ENCODE measurements at regions not wholly inside any gene's neighbourhood (a gene's known extent, or its start where the extent isn't known, plus 50 kb on each side); places are given as distances from the start of the nearest gene placed in this dataset.

DNA sequence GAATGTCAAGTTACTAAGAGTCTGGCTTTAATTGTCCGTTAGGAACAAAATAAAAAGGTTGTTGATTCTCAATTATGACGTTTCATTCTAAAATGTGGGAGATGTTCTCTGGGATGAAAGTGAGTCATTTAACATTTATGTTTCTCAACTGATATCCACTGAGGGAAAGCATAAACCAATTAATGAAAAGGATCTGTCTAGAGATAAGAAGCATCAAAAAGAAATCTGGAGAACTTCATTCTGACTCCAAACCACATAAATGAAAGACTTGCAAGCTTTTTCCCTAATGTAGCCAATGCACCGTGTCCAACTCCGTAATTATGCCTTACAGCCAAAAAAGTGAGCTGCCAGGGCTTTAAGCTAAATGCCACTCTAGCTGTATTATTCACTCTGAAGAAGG is 654.2 kb downstream of the TLE1 start:
- intact Hi-C loops (cut with micrococcal nuclease; ENCODE audit: unreplicated experiment) (no loop called here), in situ Hi-C loops (cut with HindIII; ENCODE audit: extremely low pct_ligation_motif_present, low pct_unique_long_range_greater_than_20kb) (no loop called here)
- Histone ChIP-seq H4K20me1 (ENCODE audit: insufficient read depth, low read length) (no peaks in the 10 kb centered on the region), H3K9me3 (ENCODE audit: low read length) (no peaks in the 10 kb centered on the region), H2AFZ (ENCODE audit: low read length) (no peak overlapping the region), H3K4me1 (ENCODE audit: insufficient read depth, low read length) (no peaks in the 10 kb centered on the region), H3K4me2 (ENCODE audit: low read depth, low read length) (no peak overlapping the region), H3K27ac (ENCODE audit: extremely low read length, insufficient read depth, low read length) (no peak overlapping the region), H3K9ac (ENCODE audit: insufficient read depth, low read depth, low read length) (no peak overlapping the region), H3K4me3 (replicated peaks in 1 of 3; ENCODE audit: insufficient read depth in 1 of 3, low read depth in 2 of 3, low read length in 3 of 3) (no peak overlapping the region), H3K27me3 (ENCODE audit: control insufficient read depth in 1 of 2, insufficient read depth in 2 of 2, low read length in 2 of 2) (no peaks in the 10 kb centered on the region), H3K36me3 (replicated peaks in 1 of 2; ENCODE audit: control insufficient read depth in 1 of 2, insufficient read depth in 2 of 2, low read length in 2 of 2) (no peaks in the 10 kb centered on the region), H3K79me2 (ENCODE audit: insufficient read depth, low read length) (no peaks in the 10 kb centered on the region)
- no TSS peak for BruUV-seq (replicated peaks)
- 0% methylated on average over 4 of the region's 4 CpGs for WGBS (ENCODE audit: low lambda C conversion rate)
- no peak for DNase-seq (ENCODE audit: low spot score)
- no peak for TF ChIP-seq ELF4 (CRISPR knock-in tag; IDR thresholded peaks at IDR 0.05; ENCODE audit: borderline replicate concordance)
- TF ChIP-seq PHF21A (CRISPR knock-in tag; IDR thresholded peaks at IDR 0.05) = no peak
- TF ChIP-seq ZNF230 (CRISPR knock-in tag; IDR thresholded peaks at IDR 0.05) = no peak
- TF ChIP-seq, protein P1, sequence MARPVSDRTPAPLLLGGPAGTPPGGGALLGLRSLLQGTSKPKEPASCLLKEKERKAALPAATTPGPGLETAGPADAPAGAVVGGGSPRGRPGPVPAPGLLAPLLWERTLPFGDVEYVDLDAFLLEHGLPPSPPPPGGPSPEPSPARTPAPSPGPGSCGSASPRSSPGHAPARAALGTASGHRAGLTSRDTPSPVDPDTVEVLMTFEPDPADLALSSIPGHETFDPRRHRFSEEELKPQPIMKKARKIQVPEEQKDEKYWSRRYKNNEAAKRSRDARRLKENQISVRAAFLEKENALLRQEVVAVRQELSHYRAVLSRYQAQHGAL (CRISPR knock-in tag; IDR thresholded peaks at IDR 0.05; ENCODE audit: not compliant biosample characterization) = no peak
- no peak for TF ChIP-seq WIZ (CRISPR knock-in tag; IDR thresholded peaks at IDR 0.05)
- no peak for TF ChIP-seq NFE2 (CRISPR knock-in tag; IDR thresholded peaks at IDR 0.05)
- TF ChIP-seq HNRNPK (IDR thresholded peaks at IDR 0.05; ENCODE audit: low read depth, low read length, poor library complexity, severe bottlenecking) = no peak
- no peak for TF ChIP-seq ZNF124 (CRISPR knock-in tag; IDR thresholded peaks at IDR 0.05)
- TF ChIP-seq ZNF652 (CRISPR knock-in tag; IDR thresholded peaks at IDR 0.05; ENCODE audit: borderline replicate concordance, low read depth) = no peak
- no peak for TF ChIP-seq ZKSCAN5 (CRISPR knock-in tag; IDR thresholded peaks at IDR 0.05)
- no peak for TF ChIP-seq SYNCRIP (IDR thresholded peaks at IDR 0.05; ENCODE audit: insufficient read depth, low read depth, low read length)
- no peak for TF ChIP-seq BCLAF1 (IDR thresholded peaks at IDR 0.05)
- no peak for TF ChIP-seq IKZF5 (CRISPR knock-in tag; IDR thresholded peaks at IDR 0.05)
- TF ChIP-seq ZSCAN29 (CRISPR knock-in tag; conservative IDR thresholded peaks at IDR 0.05) = no peak
- TF ChIP-seq, protein P2, sequence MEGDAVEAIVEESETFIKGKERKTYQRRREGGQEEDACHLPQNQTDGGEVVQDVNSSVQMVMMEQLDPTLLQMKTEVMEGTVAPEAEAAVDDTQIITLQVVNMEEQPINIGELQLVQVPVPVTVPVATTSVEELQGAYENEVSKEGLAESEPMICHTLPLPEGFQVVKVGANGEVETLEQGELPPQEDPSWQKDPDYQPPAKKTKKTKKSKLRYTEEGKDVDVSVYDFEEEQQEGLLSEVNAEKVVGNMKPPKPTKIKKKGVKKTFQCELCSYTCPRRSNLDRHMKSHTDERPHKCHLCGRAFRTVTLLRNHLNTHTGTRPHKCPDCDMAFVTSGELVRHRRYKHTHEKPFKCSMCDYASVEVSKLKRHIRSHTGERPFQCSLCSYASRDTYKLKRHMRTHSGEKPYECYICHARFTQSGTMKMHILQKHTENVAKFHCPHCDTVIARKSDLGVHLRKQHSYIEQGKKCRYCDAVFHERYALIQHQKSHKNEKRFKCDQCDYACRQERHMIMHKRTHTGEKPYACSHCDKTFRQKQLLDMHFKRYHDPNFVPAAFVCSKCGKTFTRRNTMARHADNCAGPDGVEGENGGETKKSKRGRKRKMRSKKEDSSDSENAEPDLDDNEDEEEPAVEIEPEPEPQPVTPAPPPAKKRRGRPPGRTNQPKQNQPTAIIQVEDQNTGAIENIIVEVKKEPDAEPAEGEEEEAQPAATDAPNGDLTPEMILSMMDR (CRISPR knock-in tag; IDR thresholded peaks at IDR 0.05) = no peak
- no peak for TF ChIP-seq ZFP82 (CRISPR knock-in tag; IDR thresholded peaks at IDR 0.05; ENCODE audit: borderline replicate concordance)
- TF ChIP-seq ZNF879 (CRISPR knock-in tag; IDR thresholded peaks at IDR 0.05) = no peak
- ChIA-PET CTCF (ENCODE audit: low intra/inter-chr PET ratio, low total read pairs) (no interaction called here), POLR2A (no interaction called here)
- no peak for ATAC-seq
- no peak for FAIRE-seq
